WTC11 (cell line): ENCODE measurements at regions not wholly inside any gene's neighbourhood (a gene's known extent, or its start where the extent isn't known, plus 50 kb on each side); places are given as distances from the start of the nearest gene placed in this dataset.

Experiments
- ATAC-seq: fragments of 200-7000 bp; cut with Tn5 transposase; 2 replicates; pipeline ENCODE4 v1.10.0; 2021; ENCODE audit warnings: mild to moderate bottlenecking, moderate library complexity
- CTCF ChIA-PET: fragments of 300-600 bp; sonication (Branson Sonifier 250); formaldehyde crosslinking; loops from one replicate; lab custom pipeline; 2021; ENCODE audit warnings: antibody characterized with exemption; lab: Charles Lee
- POLR2A ChIA-PET: fragments of 350-600 bp; sonication (Branson Sonifier 250); formaldehyde crosslinking; loops from one replicate; lab custom pipeline; 2021; ENCODE audit warnings: antibody characterized with exemption; lab: Charles Lee
- DNase-seq: peaks from one replicate; pipeline ENCODE4 v3.0.0; 2021; ENCODE audit warnings: low spot score
- H3K27ac Mint-ChIP-seq: 2 replicates; pipeline ENCODE4 v1.8.0; 2021; ENCODE audit warnings: mixed read lengths
- H3K27me3 Mint-ChIP-seq: 2 replicates; pipeline ENCODE4 v1.8.0; 2021; ENCODE audit warnings: low read depth, mild to moderate bottlenecking, moderate library complexity, mixed read lengths
- H3K36me3 Mint-ChIP-seq: 2 replicates; pipeline ENCODE4 v1.8.0; 2021; ENCODE audit warnings: mixed read lengths
- H3K4me1 Mint-ChIP-seq: 2 replicates; pipeline ENCODE4 v1.8.0; 2022; ENCODE audit warnings: mixed read lengths
- H3K4me3 Mint-ChIP-seq: 2 replicates; pipeline ENCODE4 v1.8.0; 2021; ENCODE audit warnings: mild to moderate bottlenecking, moderate library complexity, mixed read lengths
- H3K9me3 Mint-ChIP-seq: 2 replicates; pipeline ENCODE4 v1.8.0; 2021; ENCODE audit warnings: mixed read lengths
- AFF4 ChIP-seq: sonication (generic); formaldehyde crosslinking; IDR thresholded peaks from 2 replicates; pipeline ENCODE4 v1.8.1; 2023; ENCODE audit warnings: mild to moderate bottlenecking, missing genetic modification reagents, borderline replicate concordance
- ATF1 ChIP-seq: sonication (generic); formaldehyde crosslinking; IDR thresholded peaks from 2 replicates; pipeline ENCODE4 v1.8.1; 2023; ENCODE audit warnings: mild to moderate bottlenecking, moderate library complexity, missing genetic modification reagents
- ATF6 ChIP-seq: sonication (generic); formaldehyde crosslinking; IDR thresholded peaks from 2 replicates; pipeline ENCODE4 v1.8.1; 2023; ENCODE audit warnings: mild to moderate bottlenecking, missing genetic modification reagents
- CREB1 ChIP-seq: sonication (generic); formaldehyde crosslinking; IDR thresholded peaks from 2 replicates; pipeline ENCODE4 v1.8.0; 2023; ENCODE audit warnings: mild to moderate bottlenecking, missing genetic modification reagents
- ETV6 ChIP-seq: sonication (generic); formaldehyde crosslinking; IDR thresholded peaks from 2 replicates; pipeline ENCODE4 v1.8.1; 2022; ENCODE audit warnings: mild to moderate bottlenecking, missing genetic modification reagents
- FOXP4 ChIP-seq: sonication (generic); formaldehyde crosslinking; IDR thresholded peaks from 2 replicates; pipeline ENCODE4 v1.8.0; 2022; ENCODE audit warnings: mild to moderate bottlenecking, missing genetic modification reagents
- HMGA2 ChIP-seq: fragments of 250-450 bp; sonication (Bioruptor Pico); IDR thresholded peaks from 2 replicates; pipeline ENCODE4 v1.4.0; 2021; ENCODE audit warnings: mild to moderate bottlenecking, moderate library complexity
- IRF2 ChIP-seq: sonication (generic); formaldehyde crosslinking; IDR thresholded peaks from 2 replicates; pipeline ENCODE4 v1.8.0; 2022; ENCODE audit warnings: low read depth, missing genetic modification reagents, borderline replicate concordance
- MXD4 ChIP-seq: fragments of 250-450 bp; sonication (Bioruptor Pico); IDR thresholded peaks from 2 replicates; pipeline ENCODE4 v1.8.0; 2021; ENCODE audit warnings: mild to moderate bottlenecking, moderate library complexity, borderline replicate concordance
- MYBL2 ChIP-seq: sonication (generic); formaldehyde crosslinking; IDR thresholded peaks from 2 replicates; pipeline ENCODE4 v1.8.1; 2023; ENCODE audit warnings: mild to moderate bottlenecking, moderate library complexity, missing genetic modification reagents
- NR2C2 ChIP-seq: sonication (generic); formaldehyde crosslinking; IDR thresholded peaks from 2 replicates; pipeline ENCODE4 v1.8.0; 2022; ENCODE audit warnings: mild to moderate bottlenecking, missing genetic modification reagents
- RORB ChIP-seq: fragments of 250-450 bp; sonication (Bioruptor Pico); IDR thresholded peaks from 2 replicates; pipeline ENCODE4 v1.9.0; 2021; ENCODE audit warnings: mild to moderate bottlenecking
- SMAD4 ChIP-seq: sonication (generic); formaldehyde crosslinking; IDR thresholded peaks from 2 replicates; pipeline ENCODE4 v1.8.0; 2022; ENCODE audit warnings: mild to moderate bottlenecking, missing genetic modification reagents
- SP1 ChIP-seq: sonication (generic); formaldehyde crosslinking; conservative IDR thresholded peaks from 2 replicates; pipeline ENCODE4 v1.8.1; 2022; ENCODE audit warnings: missing genetic modification reagents
- TCF7 ChIP-seq: sonication (generic); formaldehyde crosslinking; IDR thresholded peaks from 2 replicates; pipeline ENCODE4 v1.8.0; 2022; ENCODE audit warnings: mild to moderate bottlenecking, low read depth, missing genetic modification reagents, moderate library complexity
- TEAD1 ChIP-seq: sonication (generic); formaldehyde crosslinking; IDR thresholded peaks from 2 replicates; pipeline ENCODE4 v1.8.0; 2022; ENCODE audit warnings: mild to moderate bottlenecking, missing genetic modification reagents
- TP53 ChIP-seq: sonication (generic); formaldehyde crosslinking; IDR thresholded peaks from 2 replicates; pipeline ENCODE4 v1.8.1; 2023; ENCODE audit warnings: mild to moderate bottlenecking, missing genetic modification reagents
- ZBTB21 ChIP-seq: sonication (generic); formaldehyde crosslinking; IDR thresholded peaks from 2 replicates; pipeline ENCODE4 v1.8.1; 2023; ENCODE audit warnings: mild to moderate bottlenecking, missing genetic modification reagents, borderline replicate concordance
- ZNF121 ChIP-seq: sonication (generic); formaldehyde crosslinking; IDR thresholded peaks from 2 replicates; pipeline ENCODE4 v1.8.0; 2023; ENCODE audit warnings: missing genetic modification reagents
- ZNF263 ChIP-seq: sonication (generic); formaldehyde crosslinking; IDR thresholded peaks from 2 replicates; pipeline ENCODE4 v1.8.1; 2022; ENCODE audit warnings: low read depth, mild to moderate bottlenecking, moderate library complexity, missing genetic modification reagents
- ZNF396 ChIP-seq: fragments of 250-450 bp; sonication (Bioruptor Pico); IDR thresholded peaks from 2 replicates; pipeline ENCODE4 v1.8.0; 2021; ENCODE audit warnings: mild to moderate bottlenecking, moderate library complexity, borderline replicate concordance
- ZNF423 ChIP-seq: fragments of 250-450 bp; sonication (Bioruptor Pico); IDR thresholded peaks from 2 replicates; pipeline ENCODE4 v2.1.2; 2022; ENCODE audit warnings: mild to moderate bottlenecking, moderate library complexity
- TF ChIP-seq, protein P1 (sequence below): sonication (generic); formaldehyde crosslinking; IDR thresholded peaks from 2 replicates; pipeline ENCODE4 v1.8.0; 2023; ENCODE audit warnings: mild to moderate bottlenecking, missing genetic modification reagents
- TF ChIP-seq, protein P2 (sequence below): fragments of 250-450 bp; sonication (Bioruptor Pico); IDR thresholded peaks from 2 replicates; pipeline ENCODE4 v1.8.0; 2021; ENCODE audit warnings: mild to moderate bottlenecking
- TF ChIP-seq, protein P3 (sequence below): sonication (generic); formaldehyde crosslinking; IDR thresholded peaks from 2 replicates; pipeline ENCODE4 v1.8.0; 2022; ENCODE audit warnings: mild to moderate bottlenecking, missing genetic modification reagents

DNA sequence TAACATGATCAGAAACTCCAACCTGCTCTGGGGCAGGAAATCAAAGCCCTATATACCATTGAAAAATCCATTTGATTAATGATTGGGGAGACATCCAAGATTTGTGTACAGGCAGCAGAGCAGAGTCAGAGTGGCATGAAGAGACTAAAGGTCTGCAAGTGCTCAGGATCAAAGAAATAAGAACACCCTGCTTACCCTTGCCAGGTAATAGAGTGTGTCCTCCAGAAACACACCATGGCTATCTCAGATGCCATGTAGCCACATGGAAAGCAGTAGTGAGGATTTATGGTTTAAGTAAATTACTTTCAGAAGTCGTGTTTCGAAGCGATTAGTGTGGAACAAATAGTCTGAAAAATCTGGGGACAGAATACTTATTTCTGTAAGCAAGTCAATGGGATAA, 592.9 kb downstream of the SUCLG1 start (continued):
- TF ChIP-seq FOXP4 (CRISPR knock-in tag) (no peak), ETV6 (no peak)

- Mint-ChIP-seq H3K27ac (no peak overlapping the region), H3K27me3 (no peaks in the 10 kb centered on the region), H3K9me3 (peaks cover 6% of the 10 kb centered on the region), H3K4me1 (peaks cover 8% of the 10 kb centered on the region), H3K36me3 (no peaks in the 10 kb centered on the region), H3K4me3 (no peak overlapping the region)
- ChIA-PET CTCF (no interaction called here), POLR2A (no interaction called here)
- ATAC-seq (no peak), DNase-seq (no peak)
- TF ChIP-seq, protein P1, sequence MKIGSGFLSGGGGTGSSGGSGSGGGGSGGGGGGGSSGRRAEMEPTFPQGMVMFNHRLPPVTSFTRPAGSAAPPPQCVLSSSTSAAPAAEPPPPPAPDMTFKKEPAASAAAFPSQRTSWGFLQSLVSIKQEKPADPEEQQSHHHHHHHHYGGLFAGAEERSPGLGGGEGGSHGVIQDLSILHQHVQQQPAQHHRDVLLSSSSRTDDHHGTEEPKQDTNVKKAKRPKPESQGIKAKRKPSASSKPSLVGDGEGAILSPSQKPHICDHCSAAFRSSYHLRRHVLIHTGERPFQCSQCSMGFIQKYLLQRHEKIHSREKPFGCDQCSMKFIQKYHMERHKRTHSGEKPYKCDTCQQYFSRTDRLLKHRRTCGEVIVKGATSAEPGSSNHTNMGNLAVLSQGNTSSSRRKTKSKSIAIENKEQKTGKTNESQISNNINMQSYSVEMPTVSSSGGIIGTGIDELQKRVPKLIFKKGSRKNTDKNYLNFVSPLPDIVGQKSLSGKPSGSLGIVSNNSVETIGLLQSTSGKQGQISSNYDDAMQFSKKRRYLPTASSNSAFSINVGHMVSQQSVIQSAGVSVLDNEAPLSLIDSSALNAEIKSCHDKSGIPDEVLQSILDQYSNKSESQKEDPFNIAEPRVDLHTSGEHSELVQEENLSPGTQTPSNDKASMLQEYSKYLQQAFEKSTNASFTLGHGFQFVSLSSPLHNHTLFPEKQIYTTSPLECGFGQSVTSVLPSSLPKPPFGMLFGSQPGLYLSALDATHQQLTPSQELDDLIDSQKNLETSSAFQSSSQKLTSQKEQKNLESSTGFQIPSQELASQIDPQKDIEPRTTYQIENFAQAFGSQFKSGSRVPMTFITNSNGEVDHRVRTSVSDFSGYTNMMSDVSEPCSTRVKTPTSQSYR (CRISPR knock-in tag): no peak
- TF ChIP-seq HMGA2 (CRISPR knock-in tag): no peak
- TF ChIP-seq ATF6 (CRISPR knock-in tag): no peak
- no peak for TF ChIP-seq ZNF396
- TF ChIP-seq ATF1 (CRISPR knock-in tag): no peak
- TF ChIP-seq MXD4 (CRISPR knock-in tag): no peak
- no peak for TF ChIP-seq TCF7
- no peak for TF ChIP-seq RORB (CRISPR knock-in tag)
These were observed 596.5 kb downstream of the SUCLG1 start for GRCh38 chr2:83862600-83862999.

GRCh38 chr2:83860320-83860719, 598.8 kb downstream of the SUCLG1 start:
- Mint-ChIP-seq H3K27ac (no peak overlapping the region), H3K9me3 (no peaks in the 10 kb centered on the region), H3K27me3 (no peaks in the 10 kb centered on the region), H3K4me1 (peaks cover 8% of the 10 kb centered on the region), H3K36me3 (no peaks in the 10 kb centered on the region), H3K4me3 (no peak overlapping the region)
- no peak for ATAC-seq
- CTCF ChIA-PET: no interaction called here
- POLR2A ChIA-PET: no interaction called here
- DNase-seq: no peak
- TF ChIP-seq IRF2 (CRISPR knock-in tag) (no peak), SP1 (CRISPR knock-in tag) (no peak), AFF4 (no peak), ATF1 (CRISPR knock-in tag) (no peak), HMGA2 (CRISPR knock-in tag) (no peak), ZBTB21 (no peak), MYBL2 (CRISPR knock-in tag) (no peak), CREB1 (CRISPR knock-in tag) (no peak), NR2C2 (CRISPR knock-in tag) (no peak), SMAD4 (CRISPR knock-in tag) (no peak), ZNF121 (CRISPR knock-in tag) (no peak), TP53 (CRISPR knock-in tag) (no peak), ZNF423 (no peak), TEAD1 (no peak), ZNF263 (CRISPR knock-in tag) (no peak)
- TF ChIP-seq, protein P2, sequence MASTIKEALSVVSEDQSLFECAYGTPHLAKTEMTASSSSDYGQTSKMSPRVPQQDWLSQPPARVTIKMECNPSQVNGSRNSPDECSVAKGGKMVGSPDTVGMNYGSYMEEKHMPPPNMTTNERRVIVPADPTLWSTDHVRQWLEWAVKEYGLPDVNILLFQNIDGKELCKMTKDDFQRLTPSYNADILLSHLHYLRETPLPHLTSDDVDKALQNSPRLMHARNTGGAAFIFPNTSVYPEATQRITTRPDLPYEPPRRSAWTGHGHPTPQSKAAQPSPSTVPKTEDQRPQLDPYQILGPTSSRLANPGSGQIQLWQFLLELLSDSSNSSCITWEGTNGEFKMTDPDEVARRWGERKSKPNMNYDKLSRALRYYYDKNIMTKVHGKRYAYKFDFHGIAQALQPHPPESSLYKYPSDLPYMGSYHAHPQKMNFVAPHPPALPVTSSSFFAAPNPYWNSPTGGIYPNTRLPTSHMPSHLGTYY (CRISPR knock-in tag): no peak
- TF ChIP-seq, protein P3, sequence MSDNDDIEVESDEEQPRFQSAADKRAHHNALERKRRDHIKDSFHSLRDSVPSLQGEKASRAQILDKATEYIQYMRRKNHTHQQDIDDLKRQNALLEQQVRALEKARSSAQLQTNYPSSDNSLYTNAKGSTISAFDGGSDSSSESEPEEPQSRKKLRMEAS (CRISPR knock-in tag): no peak
